GM13976 (cell line): ENCODE measurements at regions not wholly inside any gene's neighbourhood (a gene's known extent, or its start where the extent isn't known, plus 50 kb on each side); places are given as distances from the start of the nearest gene placed in this dataset.

ENCODE experiments used
- DNase-seq: peaks from one replicate; pipeline ENCODE4 v3.0.0; 2012; ENCODE audit warnings: low spot score
- in situ Hi-C: fragments of 300-500 bp; cut with MboI; formaldehyde crosslinking; loops from one replicate; pipeline ENCODE4 v1.12.0; 2022; ENCODE audit warnings: low sequenced_read_pairs, mixed read lengths, inconsistent platforms; ENCODE audit not compliant: unreplicated experiment
- TF ChIP-seq, protein P1 (sequence below): IDR thresholded peaks from 2 replicates; pipeline ENCODE4 v1.5.1; 2012; ENCODE audit warnings: borderline replicate concordance, mild to moderate bottlenecking; ENCODE audit not compliant: insufficient read depth; ENCODE audit errors: extremely low read depth, missing control alignments, control extremely low read depth

DNA sequence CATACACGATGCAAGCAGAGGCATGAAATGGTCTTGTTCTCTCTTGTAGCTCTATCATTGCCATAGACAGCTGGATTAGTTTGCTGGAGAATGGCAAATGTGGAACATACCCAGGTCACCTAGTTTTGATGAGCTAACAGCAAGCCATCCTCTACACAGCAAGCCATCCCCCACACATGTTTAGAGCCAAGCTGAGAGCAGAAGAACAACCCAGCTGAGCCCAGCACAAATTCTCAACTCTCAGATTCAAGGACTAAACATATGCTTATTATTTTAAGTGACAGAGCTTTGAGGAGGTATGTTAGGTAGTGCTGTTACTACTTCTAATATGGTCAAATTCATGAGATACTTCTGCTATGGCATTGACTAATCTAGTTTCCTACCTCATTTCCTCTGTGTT is 230.3 kb downstream of the OTOR start:
- no peak for DNase-seq
- in situ Hi-C loops, result no loop called here
- TF ChIP-seq, protein P1, sequence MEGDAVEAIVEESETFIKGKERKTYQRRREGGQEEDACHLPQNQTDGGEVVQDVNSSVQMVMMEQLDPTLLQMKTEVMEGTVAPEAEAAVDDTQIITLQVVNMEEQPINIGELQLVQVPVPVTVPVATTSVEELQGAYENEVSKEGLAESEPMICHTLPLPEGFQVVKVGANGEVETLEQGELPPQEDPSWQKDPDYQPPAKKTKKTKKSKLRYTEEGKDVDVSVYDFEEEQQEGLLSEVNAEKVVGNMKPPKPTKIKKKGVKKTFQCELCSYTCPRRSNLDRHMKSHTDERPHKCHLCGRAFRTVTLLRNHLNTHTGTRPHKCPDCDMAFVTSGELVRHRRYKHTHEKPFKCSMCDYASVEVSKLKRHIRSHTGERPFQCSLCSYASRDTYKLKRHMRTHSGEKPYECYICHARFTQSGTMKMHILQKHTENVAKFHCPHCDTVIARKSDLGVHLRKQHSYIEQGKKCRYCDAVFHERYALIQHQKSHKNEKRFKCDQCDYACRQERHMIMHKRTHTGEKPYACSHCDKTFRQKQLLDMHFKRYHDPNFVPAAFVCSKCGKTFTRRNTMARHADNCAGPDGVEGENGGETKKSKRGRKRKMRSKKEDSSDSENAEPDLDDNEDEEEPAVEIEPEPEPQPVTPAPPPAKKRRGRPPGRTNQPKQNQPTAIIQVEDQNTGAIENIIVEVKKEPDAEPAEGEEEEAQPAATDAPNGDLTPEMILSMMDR, result no peak

DNA sequence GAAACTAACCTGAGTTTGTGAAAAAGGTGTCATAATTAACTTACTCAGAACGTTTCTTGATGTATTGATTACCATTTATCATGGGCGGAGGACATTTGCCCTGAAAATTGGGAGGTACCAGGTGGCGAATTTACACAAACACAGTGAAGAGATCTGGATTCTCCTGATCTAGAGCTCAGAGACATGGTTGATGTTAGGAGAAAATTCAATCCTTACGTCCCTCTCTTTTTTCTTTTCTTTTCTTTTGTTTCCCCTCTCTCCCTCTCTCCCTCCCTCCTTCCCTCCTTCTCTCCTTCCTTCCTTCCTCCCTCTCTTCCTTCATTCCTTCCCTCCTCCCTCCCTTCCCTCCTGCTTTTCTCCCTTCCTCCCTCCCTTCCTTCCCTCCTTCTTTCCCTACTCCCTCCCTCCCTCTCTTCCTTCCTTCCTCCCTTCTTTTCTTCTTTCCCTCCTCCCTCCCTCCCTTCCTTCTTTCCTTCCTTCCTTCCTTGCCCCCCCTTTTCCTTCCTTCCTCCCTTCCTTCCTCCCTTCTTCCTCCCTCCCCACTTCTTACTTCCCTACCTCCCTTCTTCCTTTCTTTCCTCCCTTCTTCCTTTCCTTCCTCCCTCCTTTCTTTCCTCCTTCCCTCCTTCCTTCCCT is 234.1 kb downstream of the OTOR start:
- in situ Hi-C loops, result no loop called here
- DNase-seq, result no peak
- TF ChIP-seq, protein P1, result no peak

- in situ Hi-C loops, result no loop called here
- no peak for DNase-seq
- TF ChIP-seq, protein P1, result no peak
Measured at GRCh38 chr20:16984481-16984880, 236.3 kb downstream of the OTOR start.

GRCh38 chr20:17003170-17003870 is 223.5 kb upstream of the PCSK2 start:
- DNase-seq, result no peak
- TF ChIP-seq, protein P1, result no peak
- in situ Hi-C loops, result no loop called here

GRCh38 chr20:17010181-17010580 is 216.7 kb upstream of the PCSK2 start:
- in situ Hi-C loops, result no loop called here

DNA sequence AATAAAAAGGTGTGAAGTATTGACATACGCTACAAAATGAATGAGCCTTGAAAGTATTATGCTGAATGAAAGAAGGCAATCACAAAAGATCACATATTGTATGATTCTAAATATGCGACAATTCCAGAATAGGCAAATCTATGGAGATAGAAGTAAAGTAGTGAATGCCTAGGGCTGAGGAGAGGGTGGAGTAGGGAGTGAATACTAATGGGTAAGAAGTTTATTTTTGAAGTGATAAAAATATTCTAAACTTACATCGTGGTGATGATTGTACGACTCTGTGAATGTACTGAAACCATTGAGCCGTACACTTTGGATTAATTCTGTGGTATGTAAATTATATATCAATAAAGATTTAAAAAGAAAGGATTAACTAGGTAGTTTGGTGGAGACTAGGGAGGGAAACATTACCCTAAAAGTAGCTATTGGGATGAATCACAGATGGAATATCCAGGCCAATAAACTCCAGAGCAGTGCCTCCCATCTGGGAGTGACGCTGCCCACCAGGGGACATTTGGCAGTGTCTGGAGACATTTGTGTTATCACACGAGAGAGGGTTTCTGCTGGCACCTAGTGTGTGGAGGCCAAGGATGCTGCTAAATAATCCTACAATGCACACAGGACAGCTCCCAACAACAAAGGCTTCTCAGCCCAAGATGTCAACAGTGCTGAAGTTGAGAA is 214.2 kb upstream of the PCSK2 start:
- no peak for DNase-seq
- in situ Hi-C loops, result no loop called here
- TF ChIP-seq, protein P1, result no peak

More at GRCh38 chr20:17010181-17010580, 216.7 kb upstream of the PCSK2 start:
- TF ChIP-seq, protein P1, result no peak
- DNase-seq, result no peak
